NCI-H1092 (cell line): ENCODE measurements at regions not wholly inside any gene's neighbourhood (a gene's known extent, or its start where the extent isn't known, plus 50 kb on each side); places are given as distances from the start of the nearest gene placed in this dataset.
A peak's percentile ranks its signal among the peaks of the same experiment; 100 is the strongest.
"Not testable (repeated sequence)": the region's sequence is repeated elsewhere in the genome, so short reads cannot be mapped to it uniquely, and the experiment has no call there.

Source experiments
- DNase-seq: peaks from one replicate; lab custom pipeline; 2025; lab: John Stamatoyannopoulos, UW

- not testable (repeated sequence) for DNase-seq
Observed at GRCh38 chr4:9505341-9505740, 61.1 kb downstream of the DEFB131A start.

GRCh38 chr4:9506672-9507071 lies 62.5 kb downstream of the DEFB131A start:
- DNase-seq: not testable (repeated sequence)

GRCh38 chr4:9512941-9513340 lies 68.7 kb downstream of the DEFB131A start:
- not testable (repeated sequence) for DNase-seq

GRCh38 chr4:9519631-9520030 lies 75.4 kb downstream of the DEFB131A start:
- DNase-seq: not testable (repeated sequence)

GRCh38 chr4:9522903-9523302 lies 78.7 kb downstream of the DEFB131A start:
- DNase-seq: not testable (repeated sequence)

GRCh38 chr4:9524406-9524805 lies 80.2 kb downstream of the DEFB131A start:
- not testable (repeated sequence) for DNase-seq

GRCh38 chr4:9532134-9532862 lies 88.1 kb downstream of the DEFB131A start:
- peak; percentile 35 for DNase-seq

- not testable (repeated sequence) for DNase-seq
Observed at GRCh38 chr4:9532863-9533192, 88.6 kb downstream of the DEFB131A start.

GRCh38 chr4:9537101-9537500 lies 92.9 kb downstream of the DEFB131A start:
- not testable (repeated sequence) for DNase-seq

GRCh38 chr4:9539939-9540520 lies 95.8 kb downstream of the DEFB131A start:
- DNase-seq: not testable (repeated sequence)

GRCh38 chr4:9541388-9541915 lies 97.2 kb downstream of the DEFB131A start:
- DNase-seq: not testable (repeated sequence)

- DNase-seq: not testable (repeated sequence)
Observed at GRCh38 chr4:9544851-9545250, 100.6 kb downstream of the DEFB131A start.

- DNase-seq: not testable (repeated sequence)
Observed at GRCh38 chr4:9547470-9547869, 103.3 kb downstream of the DEFB131A start.

- not testable (repeated sequence) for DNase-seq
Observed at GRCh38 chr4:9556076-9556475, 111.9 kb downstream of the DEFB131A start.

GRCh38 chr4:9577869-9578268 lies 133.7 kb downstream of the DEFB131A start:
- not testable (repeated sequence) for DNase-seq

GRCh38 chr4:9582880-9583279 lies 138.7 kb downstream of the DEFB131A start:
- DNase-seq: not testable (repeated sequence)

GRCh38 chr4:9592010-9592409 lies 147.8 kb downstream of the DEFB131A start:
- DNase-seq: no peak

GRCh38 chr4:9594948-9595347 lies 150.7 kb downstream of the DEFB131A start:
- DNase-seq: no peak

GRCh38 chr4:9595531-9595930 lies 151.3 kb downstream of the DEFB131A start:
- not testable (repeated sequence) for DNase-seq

GRCh38 chr4:9599266-9599665 lies 155.1 kb downstream of the DEFB131A start:
- no peak for DNase-seq

GRCh38 chr4:9600246-9600645 lies 156.0 kb downstream of the DEFB131A start:
- no peak for DNase-seq

- DNase-seq: no peak
Observed at GRCh38 chr4:9602389-9602914, 158.2 kb downstream of the DEFB131A start.
